CD4-positive, alpha-beta T cell treated with Interleukin-17A for 1 hour (primary cell): ENCODE measurements at regions not wholly inside any gene's neighbourhood (a gene's known extent, or its start where the extent isn't known, plus 50 kb on each side); places are given as distances from the start of the nearest gene placed in this dataset.
"Not testable (repeated sequence)": the region's sequence is repeated elsewhere in the genome, so short reads cannot be mapped to it uniquely, and the experiment has no call there.

Source experiments
- DNase-seq: peaks from one replicate; pipeline ENCODE4 v3.0.0-alpha.2; 2020

GRCh38 chr1:147103416-147104155 is 68.7 kb downstream of the PRKAB2 start:
- not testable (repeated sequence) for DNase-seq

- no peak for DNase-seq
Measured at GRCh38 chr1:147099192-147099591, 73.1 kb downstream of the PRKAB2 start.

- peak; percentile 23 for DNase-seq
Measured at GRCh38 chr1:147098338-147098973, 73.8 kb downstream of the PRKAB2 start.

- DNase-seq: no peak
Measured at GRCh38 chr1:147095691-147096090, 76.6 kb downstream of the PRKAB2 start.

GRCh38 chr1:147091801-147092200 is 80.5 kb downstream of the PRKAB2 start:
- DNase-seq: no peak

- no peak for DNase-seq
Measured at GRCh38 chr1:147089457-147089856, 82.8 kb downstream of the PRKAB2 start.

GRCh38 chr1:147086129-147086528 is 86.1 kb downstream of the PRKAB2 start:
- no peak for DNase-seq

- peak; percentile 81 for DNase-seq
Measured at GRCh38 chr1:147084273-147085096, 87.8 kb downstream of the PRKAB2 start.

- no peak for DNase-seq
Measured at GRCh38 chr1:147083919-147084272, 88.4 kb downstream of the PRKAB2 start.

- DNase-seq: no peak
Measured at GRCh38 chr1:147080671-147081394, 91.4 kb downstream of the PRKAB2 start.

- peak; percentile 13 for DNase-seq
Measured at GRCh38 chr1:147080006-147080661, 92.1 kb downstream of the PRKAB2 start.

GRCh38 chr1:147079400-147080005 is 92.8 kb downstream of the PRKAB2 start:
- DNase-seq: peak; percentile 21

- DNase-seq: no peak
Measured at GRCh38 chr1:147078606-147079399, 93.5 kb downstream of the PRKAB2 start.

GRCh38 chr1:147077936-147078605 is 94.2 kb downstream of the PRKAB2 start:
- no peak for DNase-seq

- DNase-seq: no peak
Measured at GRCh38 chr1:147077523-147077922, 94.7 kb downstream of the PRKAB2 start.

- DNase-seq: no peak
Measured at GRCh38 chr1:147077081-147077480, 95.2 kb downstream of the PRKAB2 start.

GRCh38 chr1:147076442-147076841 is 95.8 kb downstream of the PRKAB2 start:
- DNase-seq: no peak

- DNase-seq: peak; percentile 25
Measured at GRCh38 chr1:147072482-147073432, 99.5 kb downstream of the PRKAB2 start.

- DNase-seq: no peak
Measured at GRCh38 chr1:147071142-147071541, 101.1 kb downstream of the PRKAB2 start.
